GM12873 (cell line): ENCODE measurements at regions not wholly inside any gene's neighbourhood (a gene's known extent, or its start where the extent isn't known, plus 50 kb on each side); places are given as distances from the start of the nearest gene placed in this dataset.

Source experiments
- CTCF ChIP-seq: IDR thresholded peaks from 2 replicates; pipeline ENCODE4 v1.5.1; 2012; ENCODE audit warnings: low read depth, mild to moderate bottlenecking, moderate library complexity, low read length, control low read depth; ENCODE audit not compliant: insufficient read depth; ENCODE audit errors: missing control alignments

GRCh38 chr1:218785928-218786327 lies 387.8 kb upstream of the LYPLAL1 start:
- no peak for TF ChIP-seq CTCF

- TF ChIP-seq CTCF, result no peak
Measured at GRCh38 chr1:218787826-218788225, 385.9 kb upstream of the LYPLAL1 start.

DNA sequence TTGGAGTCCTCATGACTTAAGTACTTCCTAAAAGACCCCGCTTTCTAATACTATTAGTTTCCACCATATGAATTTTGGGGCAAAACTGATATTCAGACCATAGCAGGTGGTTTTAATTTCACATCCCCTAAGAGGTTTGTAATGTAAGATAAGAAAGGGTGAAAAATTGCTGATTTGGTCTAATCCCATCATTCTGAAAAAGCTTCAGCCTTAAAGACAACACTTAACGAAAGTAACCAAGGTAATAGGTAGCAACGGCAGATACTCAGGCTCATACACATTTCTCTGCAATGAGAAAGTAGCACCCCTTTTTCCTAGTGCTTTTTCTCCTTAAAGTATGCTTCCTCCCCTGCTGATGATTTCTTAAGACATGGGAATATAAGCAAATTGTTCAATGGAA lies 376.9 kb upstream of the LYPLAL1 start:
- TF ChIP-seq CTCF, result no peak

GRCh38 chr1:218802799-218803198 lies 370.9 kb upstream of the LYPLAL1 start:
- no peak for TF ChIP-seq CTCF

DNA sequence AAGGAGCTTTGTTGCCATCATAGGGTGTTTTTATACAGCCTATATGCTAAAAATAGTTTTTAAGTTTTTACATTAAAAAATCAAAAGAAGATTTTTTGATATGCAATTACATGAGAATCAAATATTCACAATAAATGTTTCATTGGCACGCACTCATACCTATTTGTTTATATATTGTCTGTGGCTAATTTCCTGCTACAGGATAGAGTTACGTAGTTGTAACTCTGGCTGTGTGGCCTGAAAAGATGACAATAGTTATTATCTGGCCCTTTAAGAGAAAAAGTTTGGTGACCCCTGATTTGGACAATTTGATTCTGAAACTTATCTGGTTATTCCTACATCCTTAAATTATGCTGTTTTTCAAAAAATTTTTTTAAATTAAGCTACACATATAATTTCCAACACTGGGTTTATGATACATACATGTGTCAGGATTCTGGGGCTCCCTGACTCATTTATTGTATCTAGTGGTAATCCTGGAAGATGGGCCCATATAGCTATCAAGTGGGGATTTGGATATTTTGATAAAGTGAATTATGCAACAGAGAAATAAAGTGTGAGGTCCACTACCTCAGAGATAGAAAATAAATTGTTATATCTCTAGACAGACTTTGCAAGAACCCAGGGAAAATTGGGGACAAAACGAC lies 370.2 kb upstream of the LYPLAL1 start:
- TF ChIP-seq CTCF, result no peak

GRCh38 chr1:218804014-218804785 lies 369.5 kb upstream of the LYPLAL1 start:
- no peak for TF ChIP-seq CTCF

DNA sequence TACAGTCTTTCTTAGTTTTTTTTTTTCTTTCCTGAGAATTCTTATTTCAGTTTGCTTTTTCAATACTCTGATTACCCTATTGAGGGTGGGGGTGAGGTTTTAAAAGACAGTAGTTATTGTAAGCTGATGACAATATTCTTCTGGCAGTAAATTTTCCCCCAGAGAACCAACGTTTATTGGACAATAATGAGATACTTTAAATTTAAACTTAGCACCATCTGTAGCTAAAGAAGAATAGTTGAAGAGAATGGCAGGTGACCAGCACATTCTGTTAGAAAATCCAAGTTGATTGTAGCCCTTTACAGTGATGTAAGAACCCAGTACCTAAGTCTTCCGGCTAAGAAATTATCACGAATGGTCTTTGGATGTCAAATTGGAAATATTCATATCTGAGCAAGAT lies 364.6 kb upstream of the LYPLAL1 start:
- TF ChIP-seq CTCF, result no peak
